SIG-M5 treated with dmso at 0.1 percent for 504 hours (cell line): ENCODE measurements at regions not wholly inside any gene's neighbourhood (a gene's known extent, or its start where the extent isn't known, plus 50 kb on each side); places are given as distances from the start of the nearest gene placed in this dataset.

Experiments used
- DNase-seq: peaks from one replicate; lab custom pipeline; 2025; ENCODE audit not compliant: unreplicated experiment; lab: John Stamatoyannopoulos, UW

GRCh38 chr6:48057601-48058000 is 53.4 kb downstream of the PTCHD4 start:
- no peak for DNase-seq

GRCh38 chr6:48048451-48049146 is 62.4 kb downstream of the PTCHD4 start:
- no peak for DNase-seq

- DNase-seq, result no peak
These were observed 69.1 kb downstream of the PTCHD4 start for GRCh38 chr6:48041894-48042293.

- peak; percentile 46 for DNase-seq
These were observed 73.1 kb downstream of the PTCHD4 start for GRCh38 chr6:48037946-48038345.

GRCh38 chr6:48036316-48036715 is 74.7 kb downstream of the PTCHD4 start:
- DNase-seq, result no peak

- DNase-seq, result no peak
These were observed 78.8 kb downstream of the PTCHD4 start for GRCh38 chr6:48032151-48032550.

GRCh38 chr6:48031711-48032110 is 79.3 kb downstream of the PTCHD4 start:
- no peak for DNase-seq

- no peak for DNase-seq
These were observed 83.1 kb downstream of the PTCHD4 start for GRCh38 chr6:48027704-48028435.

- DNase-seq, result no peak
These were observed 86.0 kb downstream of the PTCHD4 start for GRCh38 chr6:48024956-48025355.

- no peak for DNase-seq
These were observed 89.1 kb downstream of the PTCHD4 start for GRCh38 chr6:48021904-48022303.

- DNase-seq, result no peak
These were observed 94.8 kb downstream of the PTCHD4 start for GRCh38 chr6:48016020-48016755.

- DNase-seq, result no peak
These were observed 118.2 kb downstream of the PTCHD4 start for GRCh38 chr6:47992809-47993208.

GRCh38 chr6:47983491-47983890 is 127.5 kb downstream of the PTCHD4 start:
- DNase-seq, result no peak

GRCh38 chr6:47977314-47977713 is 133.7 kb downstream of the PTCHD4 start:
- no peak for DNase-seq

GRCh38 chr6:47974106-47974505 is 136.9 kb downstream of the PTCHD4 start:
- DNase-seq, result no peak

- DNase-seq, result no peak
These were observed 140.2 kb downstream of the PTCHD4 start for GRCh38 chr6:47970826-47971225.

- DNase-seq, result no peak
These were observed 143.2 kb downstream of the PTCHD4 start for GRCh38 chr6:47967843-47968242.

- DNase-seq, result no peak
These were observed 146.0 kb downstream of the PTCHD4 start for GRCh38 chr6:47964969-47965368.

- no peak for DNase-seq
These were observed 158.4 kb downstream of the PTCHD4 start for GRCh38 chr6:47952640-47953039.

GRCh38 chr6:47944846-47945245 is 163.0 kb downstream of the OPN5 start:
- no peak for DNase-seq

GRCh38 chr6:47938405-47938804 is 156.6 kb downstream of the OPN5 start:
- DNase-seq, result no peak

- DNase-seq, result no peak
These were observed 155.0 kb downstream of the OPN5 start for GRCh38 chr6:47936820-47937219.
